OCI-LY1 (cell line): ENCODE measurements at regions not wholly inside any gene's neighbourhood (a gene's known extent, or its start where the extent isn't known, plus 50 kb on each side); places are given as distances from the start of the nearest gene placed in this dataset.

Source experiments
- H2AFZ ChIP-seq: fragments of 200-600 bp; sonication (generic), shearing (Covaris generic); 2 replicates; pipeline ENCODE4 v1.6.0; 2014; ENCODE audit warnings: antibody characterized with exemption, mild to moderate bottlenecking, low read length
- H3F3A ChIP-seq: fragments of 200-600 bp; sonication (generic), shearing (Covaris generic); 2 replicates; pipeline ENCODE4 v1.6.0; 2014; ENCODE audit warnings: mild to moderate bottlenecking, antibody characterized with exemption, low read length, moderate library complexity; ENCODE audit not compliant: insufficient read depth
- H3K27ac ChIP-seq: fragments of 200-600 bp; sonication (generic); 2 replicates; pipeline ENCODE4 v1.5.1; 2014; ENCODE audit warnings: low read length, mixed run types, mild to moderate bottlenecking, low read depth; ENCODE audit not compliant: poor library complexity, severe bottlenecking
- H3K27me3 ChIP-seq: fragments of 200-600 bp; sonication (generic); 2 replicates; pipeline ENCODE4 v1.6.0; 2014; ENCODE audit warnings: antibody characterized with exemption, mild to moderate bottlenecking, low read length, moderate library complexity; ENCODE audit not compliant: insufficient read depth
- H3K36me3 ChIP-seq: fragments of 200-600 bp; sonication (generic); 2 replicates; pipeline ENCODE4 v1.6.1; 2014; ENCODE audit warnings: mild to moderate bottlenecking, antibody characterized with exemption, low read length, moderate library complexity, mixed read lengths; ENCODE audit not compliant: insufficient read depth
- H3K4me1 ChIP-seq: fragments of 200-600 bp; sonication (generic); 2 replicates; pipeline ENCODE4 v1.5.1; 2014; ENCODE audit warnings: mild to moderate bottlenecking, low read length, moderate library complexity; ENCODE audit not compliant: insufficient read depth, severe bottlenecking
- H3K4me2 ChIP-seq: fragments of 200-600 bp; sonication (generic), shearing (Covaris generic); 2 replicates; pipeline ENCODE4 v1.6.1; 2014; ENCODE audit warnings: low read length
- H3K4me3 ChIP-seq: fragments of 200-600 bp; sonication (generic); 2 replicates; pipeline ENCODE4 v1.5.1; 2014; ENCODE audit warnings: low read length, low read depth, mild to moderate bottlenecking, mixed read lengths; ENCODE audit not compliant: poor library complexity, severe bottlenecking
- H3K79me2 ChIP-seq: fragments of 200-600 bp; shearing (Covaris generic); 2 replicates; pipeline ENCODE4 v1.6.1; 2016; ENCODE audit warnings: mixed run types, low read length, mixed read lengths; ENCODE audit not compliant: insufficient read depth
- H3K9ac ChIP-seq: fragments of 200-600 bp; sonication (generic), shearing (Covaris generic); 2 replicates; pipeline ENCODE4 v1.6.1; 2014; ENCODE audit warnings: mild to moderate bottlenecking, low read length, mixed read lengths
- H3K9me2 ChIP-seq: fragments of 200-600 bp; sonication (generic), shearing (Covaris generic); 2 replicates; pipeline ENCODE4 v1.6.1; 2014; ENCODE audit warnings: low read depth, mild to moderate bottlenecking, low read length, mixed read lengths
- H3K9me3 ChIP-seq: fragments of 200-600 bp; shearing (Covaris generic); 2 replicates; pipeline ENCODE4 v1.6.1; 2014; ENCODE audit warnings: low read length, mixed read lengths
- H4K20me1 ChIP-seq: fragments of 200-600 bp; sonication (generic), shearing (Covaris generic); 2 replicates; pipeline ENCODE4 v1.6.0; 2016; ENCODE audit warnings: mild to moderate bottlenecking, low read length; ENCODE audit not compliant: insufficient read depth
- EZH2 ChIP-seq: fragments of 200-600 bp; sonication (generic), shearing (Covaris generic); IDR thresholded peaks from 2 replicates; pipeline ENCODE4 v1.8.0; 2017; ENCODE audit warnings: borderline replicate concordance, mixed run types, mild to moderate bottlenecking, antibody characterized with exemption, low read length, moderate library complexity, mixed read lengths
- TF ChIP-seq, protein P1 (sequence below): fragments of 200-600 bp; sonication (generic), shearing (Covaris generic); IDR thresholded peaks from 2 replicates; pipeline ENCODE4 v1.5.1; 2017; ENCODE audit warnings: mild to moderate bottlenecking, antibody characterized with exemption, low read length, moderate library complexity, mixed read lengths

DNA sequence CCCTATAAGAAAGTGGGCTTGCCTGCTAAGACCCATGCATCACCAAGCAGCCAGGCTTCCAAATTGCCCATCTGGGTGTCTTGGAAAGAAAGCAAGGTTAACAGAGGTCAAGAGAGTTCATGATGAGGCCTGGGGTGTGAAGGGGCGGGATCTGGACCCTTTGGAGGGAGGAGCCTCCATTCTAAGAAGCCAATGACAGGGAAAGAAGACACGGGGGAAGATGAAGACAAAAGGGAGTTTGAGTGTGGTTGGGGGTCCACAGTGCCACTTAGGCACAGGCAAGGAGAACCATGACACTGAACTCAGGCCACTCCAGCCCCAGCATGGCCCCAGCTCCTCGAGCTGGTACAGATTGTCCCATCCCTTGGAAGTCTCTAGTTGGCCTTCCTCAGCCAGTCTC, 350.2 kb upstream of the TSHZ3 start:
- Histone ChIP-seq H4K20me1 (no peaks in the 10 kb centered on the region), H3K79me2 (no peaks in the 10 kb centered on the region), H3K9ac (no peak overlapping the region), H3K9me3 (no peaks in the 10 kb centered on the region), H3K36me3 (no peaks in the 10 kb centered on the region), H3F3A (no peaks in the 10 kb centered on the region), H3K27me3 (no peaks in the 10 kb centered on the region), H3K4me3 (no peak overlapping the region), H3K27ac (no peak overlapping the region), H2AFZ (no peak overlapping the region), H3K4me1 (no peaks in the 10 kb centered on the region), H3K9me2 (no peaks in the 10 kb centered on the region), H3K4me2 (no peak overlapping the region)
- TF ChIP-seq EZH2: no peak
- TF ChIP-seq, protein P1, sequence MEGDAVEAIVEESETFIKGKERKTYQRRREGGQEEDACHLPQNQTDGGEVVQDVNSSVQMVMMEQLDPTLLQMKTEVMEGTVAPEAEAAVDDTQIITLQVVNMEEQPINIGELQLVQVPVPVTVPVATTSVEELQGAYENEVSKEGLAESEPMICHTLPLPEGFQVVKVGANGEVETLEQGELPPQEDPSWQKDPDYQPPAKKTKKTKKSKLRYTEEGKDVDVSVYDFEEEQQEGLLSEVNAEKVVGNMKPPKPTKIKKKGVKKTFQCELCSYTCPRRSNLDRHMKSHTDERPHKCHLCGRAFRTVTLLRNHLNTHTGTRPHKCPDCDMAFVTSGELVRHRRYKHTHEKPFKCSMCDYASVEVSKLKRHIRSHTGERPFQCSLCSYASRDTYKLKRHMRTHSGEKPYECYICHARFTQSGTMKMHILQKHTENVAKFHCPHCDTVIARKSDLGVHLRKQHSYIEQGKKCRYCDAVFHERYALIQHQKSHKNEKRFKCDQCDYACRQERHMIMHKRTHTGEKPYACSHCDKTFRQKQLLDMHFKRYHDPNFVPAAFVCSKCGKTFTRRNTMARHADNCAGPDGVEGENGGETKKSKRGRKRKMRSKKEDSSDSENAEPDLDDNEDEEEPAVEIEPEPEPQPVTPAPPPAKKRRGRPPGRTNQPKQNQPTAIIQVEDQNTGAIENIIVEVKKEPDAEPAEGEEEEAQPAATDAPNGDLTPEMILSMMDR: no peak

DNA sequence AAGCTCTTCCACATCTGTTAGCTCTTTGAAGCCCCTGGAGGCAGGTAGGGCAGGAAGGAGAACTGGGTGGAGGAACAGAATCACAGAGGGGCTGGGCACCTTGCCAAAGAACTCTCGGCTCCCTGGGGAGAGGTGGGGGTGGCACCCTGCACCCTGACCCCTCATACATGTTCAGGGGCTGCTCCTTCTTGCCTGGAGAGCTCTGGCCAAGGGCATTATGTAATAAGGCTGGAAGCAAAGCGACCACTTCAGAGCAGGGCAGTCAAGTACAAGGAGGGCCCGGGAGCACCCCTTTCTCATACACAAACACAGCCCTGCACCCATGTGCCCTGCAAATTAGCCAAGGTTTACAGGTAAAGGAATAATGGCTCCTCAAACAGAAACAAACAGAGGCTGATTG, 351.9 kb upstream of the TSHZ3 start:
- Histone ChIP-seq H3K27me3 (no peaks in the 10 kb centered on the region), H3F3A (no peaks in the 10 kb centered on the region), H4K20me1 (no peaks in the 10 kb centered on the region), H3K4me2 (no peak overlapping the region), H3K9ac (no peak overlapping the region), H3K27ac (no peak overlapping the region), H3K4me1 (no peaks in the 10 kb centered on the region), H2AFZ (no peak overlapping the region), H3K36me3 (no peaks in the 10 kb centered on the region), H3K4me3 (no peak overlapping the region), H3K79me2 (no peaks in the 10 kb centered on the region), H3K9me2 (no peaks in the 10 kb centered on the region), H3K9me3 (no peaks in the 10 kb centered on the region)
- TF ChIP-seq EZH2: no peak
- TF ChIP-seq, protein P1: no peak

DNA sequence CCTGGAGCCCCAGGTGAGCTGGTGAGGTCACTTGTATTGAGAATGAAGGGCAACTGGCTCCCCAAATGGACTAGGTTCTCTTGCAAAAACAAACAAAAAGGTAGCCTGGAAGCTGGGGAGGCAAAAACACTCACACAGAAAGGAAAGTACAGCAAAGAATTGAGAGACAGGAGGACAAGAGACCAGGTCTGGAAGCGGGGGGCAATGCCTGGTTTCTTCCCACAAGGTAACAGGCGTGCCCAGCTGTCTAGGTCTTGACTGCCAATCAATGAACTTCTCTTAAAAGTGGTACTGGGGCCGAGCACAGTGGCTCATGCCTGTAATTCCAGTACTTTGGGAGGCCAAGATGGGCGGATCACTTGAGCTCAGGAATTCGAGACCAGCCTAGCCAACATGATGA, 356.4 kb upstream of the TSHZ3 start:
- Histone ChIP-seq H3K9me2 (no peaks in the 10 kb centered on the region), H3K4me2 (no peak overlapping the region), H3K27me3 (no peaks in the 10 kb centered on the region), H3K9me3 (no peaks in the 10 kb centered on the region), H3K4me3 (no peak overlapping the region), H3K4me1 (no peaks in the 10 kb centered on the region), H3K9ac (no peak overlapping the region), H3K27ac (no peak overlapping the region), H2AFZ (no peak overlapping the region), H3K36me3 (no peaks in the 10 kb centered on the region), H3F3A (no peaks in the 10 kb centered on the region), H4K20me1 (no peaks in the 10 kb centered on the region), H3K79me2 (no peaks in the 10 kb centered on the region)
- TF ChIP-seq, protein P1: no peak
- TF ChIP-seq EZH2: no peak
